Nephron (organoid): ENCODE measurements at regions not wholly inside any gene's neighbourhood (a gene's known extent, or its start where the extent isn't known, plus 50 kb on each side); places are given as distances from the start of the nearest gene placed in this dataset.

Experiments
- H3K27ac Mint-ChIP-seq, 3 experiments: 2 replicates each; pipeline ENCODE4 v1.8.0; 2020; ENCODE audit warnings: mixed read lengths in 3 of 3, mild to moderate bottlenecking in 2 of 3, moderate library complexity in 1 of 3
- H3K27me3 Mint-ChIP-seq: 2 replicates; pipeline ENCODE4 v1.8.0; 2021; ENCODE audit warnings: low read depth, mild to moderate bottlenecking, moderate library complexity, mixed read lengths
- H3K36me3 Mint-ChIP-seq: 2 replicates; pipeline ENCODE4 v1.8.0; 2020; ENCODE audit warnings: low read depth, mixed read lengths
- H3K4me1 Mint-ChIP-seq: 2 replicates; pipeline ENCODE4 v1.8.0; 2020; ENCODE audit warnings: mixed read lengths
- H3K4me3 Mint-ChIP-seq, 3 experiments: 2 replicates each; pipeline ENCODE4 v1.8.0; 2020; ENCODE audit warnings: mild to moderate bottlenecking in 3 of 3, mixed read lengths in 3 of 3, moderate library complexity in 2 of 3
- H3K9me3 Mint-ChIP-seq: 2 replicates; pipeline ENCODE4 v1.8.0; 2020; ENCODE audit warnings: mixed read lengths
- TF ChIP-seq, protein P1 (sequence below), 3 experiments: fragments of 200-600 bp; sonication (generic); IDR thresholded peaks; one replicate each; pipeline ENCODE4 v1.5.0; 2021; ENCODE audit warnings: antibody characterized with exemption in 3 of 3; ENCODE audit not compliant: unreplicated experiment in 3 of 3

DNA sequence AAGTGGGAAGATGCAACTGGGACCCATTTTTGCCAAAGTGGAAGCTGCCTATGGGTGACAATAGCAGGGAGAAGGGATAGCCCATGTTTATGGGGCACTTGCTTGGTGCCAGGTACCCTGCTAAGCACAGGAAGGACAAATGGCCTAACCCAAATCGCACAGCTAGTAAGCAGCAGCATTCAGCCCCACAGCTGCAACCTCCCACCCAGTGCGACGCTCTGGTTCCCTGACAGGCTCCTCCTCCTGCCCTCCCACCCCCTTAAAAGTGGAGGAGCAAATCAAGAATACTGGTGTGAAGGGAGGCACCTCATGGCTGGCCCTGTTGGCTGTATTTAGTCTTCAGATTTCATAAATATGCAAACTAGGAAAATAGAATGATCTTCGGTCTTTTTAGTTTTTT is 76.2 kb downstream of the RIN2 start:
- H3K4me3 Mint-ChIP-seq, result no peak overlapping the region
- TF ChIP-seq, protein P1, sequence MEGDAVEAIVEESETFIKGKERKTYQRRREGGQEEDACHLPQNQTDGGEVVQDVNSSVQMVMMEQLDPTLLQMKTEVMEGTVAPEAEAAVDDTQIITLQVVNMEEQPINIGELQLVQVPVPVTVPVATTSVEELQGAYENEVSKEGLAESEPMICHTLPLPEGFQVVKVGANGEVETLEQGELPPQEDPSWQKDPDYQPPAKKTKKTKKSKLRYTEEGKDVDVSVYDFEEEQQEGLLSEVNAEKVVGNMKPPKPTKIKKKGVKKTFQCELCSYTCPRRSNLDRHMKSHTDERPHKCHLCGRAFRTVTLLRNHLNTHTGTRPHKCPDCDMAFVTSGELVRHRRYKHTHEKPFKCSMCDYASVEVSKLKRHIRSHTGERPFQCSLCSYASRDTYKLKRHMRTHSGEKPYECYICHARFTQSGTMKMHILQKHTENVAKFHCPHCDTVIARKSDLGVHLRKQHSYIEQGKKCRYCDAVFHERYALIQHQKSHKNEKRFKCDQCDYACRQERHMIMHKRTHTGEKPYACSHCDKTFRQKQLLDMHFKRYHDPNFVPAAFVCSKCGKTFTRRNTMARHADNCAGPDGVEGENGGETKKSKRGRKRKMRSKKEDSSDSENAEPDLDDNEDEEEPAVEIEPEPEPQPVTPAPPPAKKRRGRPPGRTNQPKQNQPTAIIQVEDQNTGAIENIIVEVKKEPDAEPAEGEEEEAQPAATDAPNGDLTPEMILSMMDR (IDR thresholded peaks at IDR 0.05; ENCODE audit: unreplicated experiment in 3 of 3), result no peak
- no peaks in the 10 kb centered on the region for H3K27me3 Mint-ChIP-seq
- peaks cover 28% of the 10 kb centered on the region for H3K36me3 Mint-ChIP-seq
- H3K4me1 Mint-ChIP-seq, result peaks cover 8% of the 10 kb centered on the region
- no peak overlapping the region for H3K27ac Mint-ChIP-seq
- H3K9me3 Mint-ChIP-seq, result no peaks in the 10 kb centered on the region

DNA sequence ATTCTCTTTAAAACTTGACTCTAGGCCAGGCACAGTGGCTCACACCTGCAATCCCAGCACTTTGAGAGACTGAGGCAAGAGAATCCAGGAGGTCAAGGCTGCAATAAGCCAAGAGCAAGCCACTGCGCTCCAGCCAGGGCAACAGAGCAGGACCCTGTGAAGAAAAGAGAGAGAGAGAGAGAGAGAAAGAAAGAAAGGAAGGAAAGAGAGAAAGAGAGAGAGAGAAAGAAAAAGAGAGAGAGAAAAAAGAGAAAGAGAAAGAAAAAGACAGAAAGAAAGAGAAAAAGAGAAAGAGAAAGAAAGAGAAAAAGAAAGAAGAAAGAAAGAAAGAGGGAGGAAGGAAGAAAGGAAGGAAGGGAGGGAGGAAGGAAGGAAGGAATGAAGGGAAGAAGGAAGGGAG is 76.7 kb downstream of the RIN2 start:
- H3K9me3 Mint-ChIP-seq, result no peaks in the 10 kb centered on the region
- TF ChIP-seq, protein P1 (IDR thresholded peaks at IDR 0.05; ENCODE audit: unreplicated experiment in 3 of 3), result no peak
- peaks cover 33% of the 10 kb centered on the region for H3K36me3 Mint-ChIP-seq
- H3K4me3 Mint-ChIP-seq, result no peak overlapping the region
- no peaks in the 10 kb centered on the region for H3K27me3 Mint-ChIP-seq
- H3K27ac Mint-ChIP-seq, result no peak overlapping the region
- H3K4me1 Mint-ChIP-seq, result peaks cover 8% of the 10 kb centered on the region

DNA sequence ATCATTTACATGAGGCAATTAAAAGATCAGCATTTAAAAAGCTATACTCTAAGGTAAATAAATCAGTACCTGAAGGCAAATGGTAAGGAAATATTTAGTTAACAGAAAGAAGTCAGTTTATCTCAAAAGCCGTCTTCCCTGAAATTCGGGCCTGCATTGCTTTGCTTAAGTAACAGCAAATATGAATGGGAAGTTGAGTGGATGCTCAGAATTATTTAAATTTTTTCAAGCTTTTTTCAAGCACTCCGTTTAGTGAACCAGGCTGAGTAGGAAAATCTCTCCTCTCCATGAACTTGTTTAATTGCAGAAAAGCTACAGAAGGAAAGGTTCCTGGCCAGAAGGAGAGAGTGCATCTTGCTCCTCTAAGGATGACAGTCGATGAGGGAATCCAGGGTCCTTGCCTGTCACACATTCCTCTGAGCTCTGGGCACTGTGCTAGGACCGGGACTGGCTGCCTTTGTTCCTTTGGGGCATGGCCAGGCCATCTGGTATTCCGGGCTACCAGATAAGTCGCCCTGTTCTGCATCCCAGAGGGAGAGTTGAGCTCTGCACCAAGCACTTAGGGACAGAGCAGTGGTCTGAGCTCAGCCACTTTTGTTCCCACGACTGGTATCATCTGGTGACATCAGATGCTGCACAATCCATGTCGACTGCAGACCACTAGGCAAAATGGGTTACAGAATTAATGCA is 77.6 kb downstream of the RIN2 start:
- no peaks in the 10 kb centered on the region for H3K9me3 Mint-ChIP-seq
- no peak overlapping the region for H3K27ac Mint-ChIP-seq
- no peak overlapping the region for H3K4me3 Mint-ChIP-seq
- H3K27me3 Mint-ChIP-seq, result no peaks in the 10 kb centered on the region
- peaks cover 37% of the 10 kb centered on the region for H3K36me3 Mint-ChIP-seq
- TF ChIP-seq, protein P1 (IDR thresholded peaks at IDR 0.05; ENCODE audit: unreplicated experiment in 3 of 3), result no peak
- peaks cover 8% of the 10 kb centered on the region for H3K4me1 Mint-ChIP-seq

DNA sequence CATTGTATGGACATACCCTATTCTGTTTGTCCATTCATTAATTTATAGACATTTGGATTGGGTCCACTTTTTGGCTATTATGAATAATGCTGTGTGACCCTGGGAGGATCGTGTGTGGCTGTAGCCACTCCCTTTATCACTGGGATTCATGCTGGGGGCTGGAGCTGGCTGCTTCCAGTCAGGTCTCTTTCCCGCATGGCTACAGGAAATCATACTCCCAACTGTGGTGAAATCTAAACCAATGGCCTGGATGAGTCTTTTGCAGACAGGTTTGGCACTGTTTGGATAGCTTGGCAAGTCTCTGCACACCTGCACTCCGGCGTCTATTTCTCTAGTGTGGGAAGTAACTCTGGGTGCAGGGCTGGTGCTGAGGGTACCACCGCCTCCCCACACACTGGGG is 80.4 kb downstream of the RIN2 start:
- Mint-ChIP-seq H3K4me1 (peaks cover under 1% of the 10 kb centered on the region), H3K9me3 (peaks cover 18% of the 10 kb centered on the region), H3K36me3 (peaks cover 43% of the 10 kb centered on the region), H3K27me3 (no peaks in the 10 kb centered on the region), H3K4me3 (no peak overlapping the region), H3K27ac (no peak overlapping the region)
- TF ChIP-seq, protein P1 (IDR thresholded peaks at IDR 0.05; ENCODE audit: unreplicated experiment in 3 of 3), result no peak

DNA sequence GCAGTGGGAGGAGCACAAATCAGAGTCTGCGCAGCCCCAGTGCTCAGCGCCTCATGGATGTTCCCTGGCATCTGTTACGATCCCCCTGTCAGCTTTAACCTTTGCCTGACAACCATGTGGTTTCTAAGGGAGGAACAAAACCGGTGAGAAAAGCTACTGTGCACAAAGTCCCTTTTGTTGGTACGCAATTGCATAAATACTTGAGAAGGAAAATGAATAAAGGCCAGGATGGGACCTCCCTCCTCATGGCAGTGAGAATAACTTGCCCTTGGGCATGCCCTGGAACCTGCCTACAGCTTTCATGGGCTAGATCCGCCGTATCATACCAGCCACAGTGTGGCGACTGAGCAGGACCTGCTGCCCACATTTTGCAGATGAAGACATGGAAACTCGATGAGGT is 81.0 kb downstream of the RIN2 start:
- Mint-ChIP-seq H3K27ac (no peak overlapping the region), H3K36me3 (peaks cover 48% of the 10 kb centered on the region), H3K4me1 (no peaks in the 10 kb centered on the region), H3K4me3 (no peak overlapping the region), H3K9me3 (peaks cover 22% of the 10 kb centered on the region), H3K27me3 (no peaks in the 10 kb centered on the region)
- TF ChIP-seq, protein P1 (IDR thresholded peaks at IDR 0.05; ENCODE audit: unreplicated experiment in 3 of 3), result no peak

DNA sequence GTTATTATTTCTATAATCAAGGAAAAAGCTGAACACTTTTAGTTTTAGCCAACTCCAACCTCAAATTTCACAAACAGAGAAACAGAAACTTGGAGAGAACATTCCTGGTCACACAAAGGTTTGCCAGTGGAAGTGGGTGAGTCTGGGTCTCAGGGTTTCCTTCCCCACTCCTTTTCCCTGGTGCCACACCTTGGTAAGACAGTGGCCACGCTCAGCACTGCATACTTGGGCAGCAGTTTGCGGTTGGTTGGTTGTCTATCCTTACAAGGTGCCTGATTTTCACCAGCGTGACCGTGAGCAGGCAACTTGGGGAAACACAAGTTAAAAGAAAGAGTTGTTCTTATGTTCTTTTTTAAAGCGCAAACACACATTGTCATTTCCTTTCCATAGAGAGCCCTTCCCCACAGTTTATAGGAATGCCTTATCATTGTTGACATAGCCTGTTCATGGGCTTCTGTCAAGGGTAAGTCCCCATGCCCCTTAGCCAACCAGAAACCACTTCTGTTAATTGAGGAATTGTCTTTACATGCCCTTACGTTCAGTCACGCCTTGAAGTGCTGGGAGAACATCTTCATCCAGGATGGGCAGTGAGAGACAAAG is 82.2 kb downstream of the RIN2 start:
- H3K27me3 Mint-ChIP-seq, result no peaks in the 10 kb centered on the region
- TF ChIP-seq, protein P1 (IDR thresholded peaks at IDR 0.05; ENCODE audit: unreplicated experiment in 3 of 3), result no peak
- H3K4me1 Mint-ChIP-seq, result no peaks in the 10 kb centered on the region
- H3K4me3 Mint-ChIP-seq, result no peak overlapping the region
- H3K9me3 Mint-ChIP-seq, result peaks cover 32% of the 10 kb centered on the region
- peaks cover 58% of the 10 kb centered on the region for H3K36me3 Mint-ChIP-seq
- H3K27ac Mint-ChIP-seq, result no peak overlapping the region
